H1 (cell line): ENCODE measurements at regions not wholly inside any gene's neighbourhood (a gene's known extent, or its start where the extent isn't known, plus 50 kb on each side); places are given as distances from the start of the nearest gene placed in this dataset.

Experiments used
- CTCF ChIA-PET: fragments of 300-600 bp; sonication (Branson Sonifier 250); formaldehyde crosslinking; loops from one replicate; lab custom pipeline; 2021; ENCODE audit not compliant: partially characterized antibody; lab: Charles Lee
- POLR2A ChIA-PET: fragments of 300-600 bp; sonication (Branson Sonifier 250); formaldehyde crosslinking; loops from one replicate; lab custom pipeline; 2021; ENCODE audit warnings: inconsistent platforms; ENCODE audit not compliant: partially characterized antibody; lab: Charles Lee
- DNase-seq, 2 experiments: peaks; one replicate each; pipeline versions ENCODE4 v3.0.0 to v3.0.0-alpha.2; 2010 to 2022; ENCODE audit warnings: low spot score in 2 of 2, low read depth in 1 of 2, mixed read lengths in 1 of 2
- FAIRE-seq: peaks from 2 replicates; lab custom pipeline; 2011; peaks lifted over from hg19 to GRCh38; lab: Jason Lieb, UNC
- H2AFZ ChIP-seq: 2 replicates; pipeline ENCODE4 v1.8.1; 2012; ENCODE audit warnings: low read length, inconsistent platforms
- H2AK5ac ChIP-seq: 2 replicates; pipeline ENCODE4 v1.6.1; 2013; ENCODE audit warnings: low read depth, low read length
- H2BK120ac ChIP-seq: replicated peaks from 2 replicates; pipeline ENCODE3; 2013; ENCODE audit warnings: low read depth, low read length, inconsistent platforms
- H2BK12ac ChIP-seq: 2 replicates; pipeline ENCODE4 v1.6.1; 2013; ENCODE audit warnings: low read depth, low read length
- H2BK15ac ChIP-seq: 2 replicates; pipeline ENCODE4 v1.6.1; 2013; ENCODE audit warnings: low read length
- H2BK20ac ChIP-seq: 2 replicates; pipeline ENCODE4 v1.6.1; 2013; ENCODE audit warnings: low read length
- H2BK5ac ChIP-seq: 2 replicates; pipeline ENCODE4 v1.6.1; 2013; ENCODE audit warnings: low read depth, low read length
- H3K14ac ChIP-seq: 2 replicates; pipeline ENCODE4 v1.6.1; 2013; ENCODE audit warnings: inconsistent platforms; ENCODE audit not compliant: insufficient read length
- H3K18ac ChIP-seq: 2 replicates; pipeline ENCODE4 v1.6.1; 2013; ENCODE audit warnings: low read length; ENCODE audit errors: extremely low read depth
- H3K23ac ChIP-seq: 2 replicates; pipeline ENCODE4 v1.6.1; 2013; ENCODE audit warnings: inconsistent platforms; ENCODE audit not compliant: insufficient read length
- H3K23me2 ChIP-seq: 2 replicates; pipeline ENCODE4 v1.6.1; 2013; ENCODE audit warnings: low read depth, low read length
- H3K27ac ChIP-seq: 2 replicates; pipeline ENCODE4 v1.6.1; 2011; ENCODE audit warnings: low read depth, low read length, inconsistent platforms
- H3K27me3 ChIP-seq, 4 experiments: replicated peaks in 1 of 4; 1 replicate in 1 of 4; 2 replicates in 3 of 4; pipeline versions ENCODE4 v1.6.1 to v1.8.1; 2011 to 2013; ENCODE audit warnings: low read length in 3 of 4, mild to moderate bottlenecking in 3 of 4, inconsistent platforms in 2 of 4, mixed read lengths in 2 of 4, moderate library complexity in 1 of 4; ENCODE audit not compliant: control insufficient read depth in 3 of 4, insufficient read depth in 3 of 4; ENCODE audit errors: extremely low read depth in 1 of 4
- H3K36me3 ChIP-seq, 4 experiments: 2 replicates each; pipeline versions ENCODE4 v1.6.1 to v1.8.1; 2011 to 2013; ENCODE audit warnings: mild to moderate bottlenecking in 4 of 4, low read length in 3 of 4, moderate library complexity in 2 of 4, control low read depth in 1 of 4, inconsistent platforms in 1 of 4; ENCODE audit not compliant: insufficient read depth in 4 of 4, control insufficient read depth in 2 of 4
- H3K4ac ChIP-seq: replicated peaks from 2 replicates; pipeline ENCODE3; 2013; ENCODE audit warnings: low read length, low read depth, mixed read lengths, inconsistent platforms; ENCODE audit not compliant: insufficient read length
- H3K4me1 ChIP-seq, 4 experiments: replicated peaks in 1 of 4; 1 replicate in 1 of 4; 2 replicates in 3 of 4; pipeline versions ENCODE4 v1.6.1 to v1.8.1; 2011 to 2013; ENCODE audit warnings: low read length in 3 of 4, inconsistent platforms in 2 of 4, mixed read lengths in 1 of 4; ENCODE audit not compliant: insufficient read depth in 4 of 4, control insufficient read depth in 3 of 4
- H3K4me2 ChIP-seq, 2 experiments: 2 replicates each; pipeline versions ENCODE4 v1.6.1 to v1.8.1; 2011 to 2013; ENCODE audit warnings: low read depth in 2 of 2, low read length in 2 of 2, control low read depth in 1 of 2, inconsistent platforms in 1 of 2, mild to moderate bottlenecking in 1 of 2; ENCODE audit not compliant: insufficient read depth in 1 of 2
- H3K4me3 ChIP-seq, 4 experiments: fragments of 200-600, 300-600 bp in 1 of 4; sonication (generic), shearing (Covaris generic), sonication (Bioruptor Twin) in 1 of 4; 2 replicates each; pipeline versions ENCODE4 v1.5.1 to v1.8.1; 2011 to 2016; ENCODE audit warnings: low read length in 4 of 4, low read depth in 3 of 4, control low read depth in 2 of 4, inconsistent platforms in 2 of 4, mild to moderate bottlenecking in 2 of 4, mixed read lengths in 1 of 4, moderate library complexity in 1 of 4; ENCODE audit not compliant: insufficient read depth in 2 of 4; ENCODE audit errors: extremely low read depth in 1 of 4
- H3K56ac ChIP-seq: replicated peaks from 2 replicates; pipeline ENCODE3; 2013; ENCODE audit warnings: low read depth, mild to moderate bottlenecking, mixed read lengths, low read length, inconsistent platforms; ENCODE audit not compliant: insufficient read length
- H3K79me1 ChIP-seq: 2 replicates; pipeline ENCODE4 v1.6.1; 2013; ENCODE audit warnings: low read depth, low read length, control low read depth
- H3K79me2 ChIP-seq, 2 experiments: 2 replicates each; pipeline versions ENCODE4 v1.6.1 to v1.8.1; 2012 to 2013; ENCODE audit warnings: low read length in 2 of 2, mild to moderate bottlenecking in 2 of 2, inconsistent platforms in 1 of 2; ENCODE audit not compliant: insufficient read depth in 2 of 2, control insufficient read depth in 1 of 2
- H3K9ac ChIP-seq, 4 experiments: replicated peaks in 1 of 4; 1 replicate in 1 of 4; 2 replicates in 3 of 4; pipeline versions ENCODE4 v1.6.1 to v1.8.1; 2011 to 2013; ENCODE audit warnings: low read depth in 3 of 4, low read length in 3 of 4, control low read depth in 2 of 4, mild to moderate bottlenecking in 2 of 4, moderate library complexity in 2 of 4, inconsistent platforms in 1 of 4; ENCODE audit errors: extremely low read depth in 1 of 4
- H3K9me3 ChIP-seq, 2 experiments: 2 replicates each; pipeline versions ENCODE4 v1.6.1 to v1.8.1; 2012 to 2013; ENCODE audit warnings: mild to moderate bottlenecking in 2 of 2, moderate library complexity in 2 of 2, control low read depth in 1 of 2, inconsistent platforms in 1 of 2, low read depth in 1 of 2, low read length in 1 of 2, mixed read lengths in 1 of 2; ENCODE audit not compliant: insufficient read depth in 2 of 2
- H4K20me1 ChIP-seq, 2 experiments: replicated peaks in 1 of 2; 2 replicates each; pipeline versions ENCODE3 to v1.8.1; 2011 to 2013; ENCODE audit warnings: inconsistent platforms in 2 of 2, low read length in 2 of 2, mild to moderate bottlenecking in 1 of 2; ENCODE audit not compliant: insufficient read depth in 2 of 2, control insufficient read depth in 1 of 2
- H4K5ac ChIP-seq: 2 replicates; pipeline ENCODE4 v1.6.1; 2013; ENCODE audit warnings: low read length, low read depth, mixed read lengths, inconsistent platforms; ENCODE audit not compliant: insufficient read length
- H4K8ac ChIP-seq: 2 replicates; pipeline ENCODE4 v1.8.0; 2013; ENCODE audit warnings: mild to moderate bottlenecking, moderate library complexity, low read length, inconsistent platforms; ENCODE audit not compliant: insufficient read depth; ENCODE audit errors: extremely low read depth
- H4K91ac ChIP-seq: replicated peaks from 2 replicates; pipeline ENCODE3; 2013; ENCODE audit warnings: low read length, mixed read lengths, inconsistent platforms; ENCODE audit not compliant: insufficient read length
- ASH2L ChIP-seq: fragments of 200-600, 300-600 bp; sonication (generic); IDR thresholded peaks from one replicate; pipeline ENCODE4 v1.7.1; 2017; ENCODE audit warnings: low read length
- BACH1 ChIP-seq: IDR thresholded peaks from 2 replicates; pipeline ENCODE4 v1.6.1; 2012; ENCODE audit warnings: low read length, improper control_type of control experiment
- BCL11A ChIP-seq, 2 experiments: IDR thresholded peaks; one replicate each; pipeline ENCODE4 v1.6.1; 2011; ENCODE audit warnings: low read depth in 2 of 2, low read length in 2 of 2, mild to moderate bottlenecking in 2 of 2
- NANOG ChIP-seq: IDR thresholded peaks from 2 replicates; pipeline ENCODE4 v1.6.1; 2011; ENCODE audit warnings: low read length, low read depth, mild to moderate bottlenecking, inconsistent platforms; ENCODE audit not compliant: insufficient read depth, poor library complexity, severe bottlenecking
- POLR2AphosphoS5 ChIP-seq: IDR thresholded peaks from 2 replicates; pipeline ENCODE4 v1.6.1; 2011; ENCODE audit warnings: low read depth, low read length
- SIN3A ChIP-seq, 2 experiments: IDR thresholded peaks in 1 of 2; conservative IDR thresholded peaks in 1 of 2; 2 replicates each; pipeline ENCODE4 v1.6.1; 2011 to 2012; ENCODE audit warnings: low read length in 2 of 2, improper control_type of control experiment in 1 of 2, low read depth in 1 of 2, mild to moderate bottlenecking in 1 of 2
- SIRT6 ChIP-seq: IDR thresholded peaks from one replicate; pipeline ENCODE4 v1.7.1; 2012; ENCODE audit warnings: low read length, inconsistent platforms
- SP2 ChIP-seq: IDR thresholded peaks from 2 replicates; pipeline ENCODE4 v1.6.1; 2012; ENCODE audit warnings: mild to moderate bottlenecking, low read length, inconsistent platforms
- SP4 ChIP-seq: IDR thresholded peaks from 2 replicates; pipeline ENCODE4 v1.6.1; 2012; ENCODE audit warnings: low read length, inconsistent platforms
- SUZ12 ChIP-seq: fragments of 200-600 bp; sonication (generic); IDR thresholded peaks from 2 replicates; pipeline ENCODE4 v1.6.1; 2012; ENCODE audit warnings: mild to moderate bottlenecking, inconsistent platforms, low read length, moderate library complexity, mixed read lengths
- TCF12 ChIP-seq: IDR thresholded peaks from 2 replicates; pipeline ENCODE4 v1.6.1; 2011; ENCODE audit warnings: low read depth, mild to moderate bottlenecking, low read length
- TEAD4 ChIP-seq: IDR thresholded peaks from 2 replicates; pipeline ENCODE4 v1.6.1; 2012; ENCODE audit warnings: low read depth, low read length, inconsistent platforms, mixed read lengths
- WGBS, 2 experiments: shearing (Covaris generic) in 1 of 2; methylation state at CpG; one replicate each; pipeline versions ENCODE4 v1.1.6 to v1.1.7; 2013 to 2015; ENCODE audit warnings: low lambda C conversion rate in 2 of 2, mixed read lengths in 2 of 2, inconsistent platforms in 1 of 2, low coverage in 1 of 2, missing lambda C conversion rate in 1 of 2; ENCODE audit not compliant: insufficient replicate concordance in 2 of 2, insufficient coverage in 1 of 2, insufficient read length in 1 of 2; ENCODE audit errors: extremely low coverage in 1 of 2, missing lambda C conversion rate in 1 of 2; 5-methylcytosine and 5-hydroxymethylcytosine counted together

- no peak overlapping the region for H2AFZ ChIP-seq
- no peak overlapping the region for H3K9ac ChIP-seq
- no peak overlapping the region for H4K8ac ChIP-seq
- H3K36me3 ChIP-seq = no peaks in the 10 kb centered on the region
- ChIA-PET CTCF (no interaction called here), POLR2A (no interaction called here)
- no peaks in the 10 kb centered on the region for H3K27me3 ChIP-seq
- no peaks in the 10 kb centered on the region for H3K23me2 ChIP-seq
- no peak overlapping the region for H2BK120ac ChIP-seq
- no peak overlapping the region for H2BK5ac ChIP-seq
- H2BK12ac ChIP-seq = no peak overlapping the region
- H4K20me1 ChIP-seq = no peaks in the 10 kb centered on the region
- no peak overlapping the region for H3K4me2 ChIP-seq
- no peak for TF ChIP-seq NANOG
- TF ChIP-seq BCL11A (IDR thresholded peaks at IDR 0.05; ENCODE audit: low read depth in 2 of 2, low read length in 2 of 2) = no peak
- TF ChIP-seq SIN3A (conservative IDR thresholded peaks at IDR 0.05 in 1 of 2, IDR thresholded peaks at IDR 0.05 in 1 of 2; ENCODE audit: low read depth in 1 of 2, low read length in 2 of 2) = no peak
- no peak for TF ChIP-seq SUZ12
- no peak for TF ChIP-seq POLR2AphosphoS5
- TF ChIP-seq SP2 = no peak
- TF ChIP-seq TCF12 = no peak
- no peak for TF ChIP-seq ASH2L
- TF ChIP-seq SIRT6 = no peak
- TF ChIP-seq TEAD4 = no peak
- TF ChIP-seq SP4 = no peak
- TF ChIP-seq BACH1 = no peak
- H2BK15ac ChIP-seq = no peak overlapping the region
- H3K18ac ChIP-seq = no peak overlapping the region
- H3K4ac ChIP-seq = no peak overlapping the region
- DNase-seq (no peak), FAIRE-seq (no peak)
- no peaks in the 10 kb centered on the region for H3K9me3 ChIP-seq
- H3K27ac ChIP-seq = no peak overlapping the region
- H3K4me3 ChIP-seq = no peak overlapping the region
- no peaks in the 10 kb centered on the region for H3K4me1 ChIP-seq
- no peak overlapping the region for H3K14ac ChIP-seq
- H3K79me2 ChIP-seq = no peaks in the 10 kb centered on the region
- no peak overlapping the region for H4K5ac ChIP-seq
- no peak overlapping the region for H3K56ac ChIP-seq
- no peaks in the 10 kb centered on the region for H3K79me1 ChIP-seq
- 93% methylated on average over 3 of the region's 3 CpGs; no CpG with 5 or more reads in 1 of the 2 experiments for WGBS, 2 experiments
- H2BK20ac ChIP-seq = no peak overlapping the region
- no peak overlapping the region for H2AK5ac ChIP-seq
- H3K23ac ChIP-seq = no peak overlapping the region
- no peak overlapping the region for H4K91ac ChIP-seq
These were observed 106.3 kb upstream of the CARD18 start for GRCh38 chr11:105245781-105246315.
